ENCODE measurements at regions not wholly inside any gene's neighbourhood (a gene's known extent, or its start where the extent isn't known, plus 50 kb on each side); places are given as distances from the start of the nearest gene placed in this dataset.

DNA sequence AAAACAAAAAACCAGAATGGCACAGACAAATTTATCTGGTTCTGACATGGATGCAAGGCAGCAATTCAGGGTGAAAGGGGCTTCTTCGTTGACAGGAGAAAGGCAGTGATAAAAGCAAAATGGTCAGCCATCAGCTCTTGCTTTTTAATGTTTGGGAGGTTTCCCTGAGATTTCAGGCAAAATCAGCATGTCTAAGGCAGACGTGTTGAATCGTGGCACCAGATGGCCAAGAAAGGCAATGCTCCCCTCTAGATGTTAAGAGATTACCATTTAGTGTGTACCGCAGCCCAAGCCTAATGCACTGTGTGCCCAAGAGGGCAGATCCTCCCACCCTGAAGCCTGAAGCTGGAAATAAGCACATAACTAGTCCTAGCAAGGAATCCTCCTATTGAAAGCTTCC lies 88.8 kb upstream of the GALNT18 start:
- DNase-seq: no peak

DNA sequence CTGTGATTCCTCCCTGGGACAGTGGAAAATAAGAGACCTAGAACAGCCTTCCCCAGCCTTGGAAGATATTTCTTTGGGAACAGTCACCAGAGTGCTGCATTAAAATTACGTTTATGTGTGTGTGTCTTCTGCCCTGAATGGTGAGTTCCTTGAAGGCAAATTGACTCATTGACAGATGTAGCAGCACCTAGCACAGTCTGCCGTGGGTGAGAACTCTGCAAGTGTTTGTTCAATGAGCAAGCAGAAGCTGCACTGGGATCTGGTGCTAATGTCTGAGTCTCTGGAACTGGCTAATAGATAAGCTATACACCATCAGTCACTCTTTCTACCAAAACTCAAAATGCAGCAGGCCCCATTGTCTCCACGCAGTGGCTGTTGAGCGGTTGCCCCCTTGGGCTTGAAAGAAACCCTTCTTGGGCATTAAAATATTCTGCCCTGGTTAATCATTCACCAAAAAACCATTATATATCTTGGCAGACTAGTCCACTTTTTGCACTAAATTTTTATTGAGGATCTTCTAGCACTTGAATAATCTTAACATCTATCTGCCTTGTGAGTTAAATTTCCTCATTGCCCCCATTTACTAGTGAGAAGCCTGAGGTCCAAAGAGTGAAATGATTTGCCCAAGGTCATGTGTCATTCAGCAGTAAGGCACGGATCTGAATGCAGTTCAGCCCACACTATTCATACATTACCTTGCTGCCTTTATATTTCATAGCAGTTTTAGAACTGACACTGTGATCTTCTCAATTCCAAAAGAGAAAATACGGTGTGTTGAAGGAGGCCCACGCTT lies 87.8 kb upstream of the GALNT18 start:
- no peak for DNase-seq

DNA sequence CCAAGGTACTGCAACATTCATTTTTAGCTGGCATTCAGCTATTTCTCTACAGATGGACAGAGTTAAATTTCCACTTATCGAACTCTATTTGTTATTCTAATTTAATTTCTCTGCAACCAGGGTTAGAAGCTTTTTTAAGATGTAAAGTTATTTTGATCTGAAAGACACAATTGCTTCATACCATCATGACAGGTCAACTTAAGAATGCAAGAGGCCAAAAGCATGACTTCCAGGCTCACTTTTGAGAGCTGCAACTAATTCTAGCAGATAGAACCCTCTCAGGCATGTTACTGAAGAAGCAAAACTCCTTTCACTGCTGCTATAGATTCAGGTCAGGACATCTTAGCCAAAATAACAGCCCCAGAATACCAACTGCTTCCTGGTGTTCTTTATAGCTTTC lies 86.5 kb upstream of the GALNT18 start:
- no peak for DNase-seq

DNA sequence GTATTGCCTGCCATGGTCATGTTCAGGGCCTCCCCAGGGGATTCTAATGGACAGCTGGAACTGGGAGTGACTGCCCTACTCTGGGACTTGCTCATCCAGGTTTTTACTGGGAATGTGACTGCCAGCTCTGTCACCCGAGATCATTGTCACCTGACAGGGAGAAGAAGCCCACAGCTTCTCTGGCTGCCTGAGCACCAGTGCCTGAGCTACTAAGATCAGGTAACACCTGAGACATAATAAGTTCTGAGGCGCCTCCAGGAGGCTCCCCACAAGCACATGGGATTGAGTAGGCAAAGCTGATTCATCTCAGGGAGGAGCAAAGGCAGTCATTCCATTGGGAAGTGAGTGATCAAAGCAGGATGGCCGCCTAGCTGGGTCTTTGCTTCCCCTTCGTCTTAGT lies 84.2 kb upstream of the GALNT18 start:
- no peak for DNase-seq

DNA sequence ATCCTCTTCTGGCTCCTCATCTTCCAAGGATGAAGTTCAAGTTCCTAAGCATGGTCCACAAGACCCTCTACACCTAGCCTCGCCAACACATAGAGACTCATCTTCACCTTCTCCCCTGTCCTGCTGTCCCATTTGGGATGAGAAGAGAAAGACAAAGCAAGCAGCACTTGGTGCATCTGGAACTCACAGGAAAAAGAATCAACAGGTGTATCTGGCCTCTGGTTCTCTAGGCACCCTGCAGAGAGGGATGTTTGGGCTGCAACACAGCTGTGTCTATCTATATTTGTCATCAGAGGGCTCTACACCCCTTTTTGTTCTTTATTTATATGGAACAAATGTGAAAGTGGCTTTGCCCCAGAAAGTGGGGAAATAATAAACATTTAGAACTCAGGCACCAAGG lies 82.1 kb upstream of the GALNT18 start:
- no peak for DNase-seq

DNA sequence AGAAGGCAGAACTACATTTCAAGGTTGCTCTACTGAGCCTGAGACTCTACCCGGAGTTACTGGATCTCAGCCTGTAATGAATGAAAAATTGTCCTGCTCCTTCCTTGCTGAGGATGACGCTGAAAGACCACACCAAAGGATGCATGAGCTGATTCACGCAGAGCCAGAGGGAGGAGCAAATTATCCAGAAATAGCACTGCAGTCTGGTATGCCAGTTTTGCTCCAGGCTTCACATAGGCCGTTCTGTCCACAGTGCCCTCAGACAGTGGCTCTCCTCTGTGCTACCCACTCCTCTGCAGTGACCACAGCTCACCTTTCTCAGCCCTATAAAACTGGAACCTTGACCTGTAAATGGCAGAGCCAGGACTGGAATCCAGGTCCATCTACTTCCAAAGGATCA lies 79.3 kb upstream of the GALNT18 start:
- DNase-seq: no peak

DNA sequence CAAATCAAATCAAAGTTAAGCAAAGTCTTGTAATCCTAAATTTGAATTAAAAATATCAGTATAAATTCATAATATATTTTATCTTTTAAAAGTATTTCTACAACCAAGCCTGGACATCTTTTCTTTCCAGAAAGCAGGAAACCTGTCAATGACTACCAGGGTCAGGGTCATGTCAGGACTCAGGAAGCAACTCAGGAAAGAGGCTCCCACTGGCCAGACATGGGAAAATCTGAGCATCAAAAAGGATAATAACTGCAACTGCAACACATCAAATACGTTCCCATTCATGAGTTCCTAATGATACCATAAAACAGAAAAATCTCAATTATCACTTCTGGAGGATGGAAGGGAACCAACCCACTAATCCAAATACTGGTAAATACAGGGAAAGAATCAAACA lies 76.0 kb upstream of the GALNT18 start:
- DNase-seq: no peak

DNA sequence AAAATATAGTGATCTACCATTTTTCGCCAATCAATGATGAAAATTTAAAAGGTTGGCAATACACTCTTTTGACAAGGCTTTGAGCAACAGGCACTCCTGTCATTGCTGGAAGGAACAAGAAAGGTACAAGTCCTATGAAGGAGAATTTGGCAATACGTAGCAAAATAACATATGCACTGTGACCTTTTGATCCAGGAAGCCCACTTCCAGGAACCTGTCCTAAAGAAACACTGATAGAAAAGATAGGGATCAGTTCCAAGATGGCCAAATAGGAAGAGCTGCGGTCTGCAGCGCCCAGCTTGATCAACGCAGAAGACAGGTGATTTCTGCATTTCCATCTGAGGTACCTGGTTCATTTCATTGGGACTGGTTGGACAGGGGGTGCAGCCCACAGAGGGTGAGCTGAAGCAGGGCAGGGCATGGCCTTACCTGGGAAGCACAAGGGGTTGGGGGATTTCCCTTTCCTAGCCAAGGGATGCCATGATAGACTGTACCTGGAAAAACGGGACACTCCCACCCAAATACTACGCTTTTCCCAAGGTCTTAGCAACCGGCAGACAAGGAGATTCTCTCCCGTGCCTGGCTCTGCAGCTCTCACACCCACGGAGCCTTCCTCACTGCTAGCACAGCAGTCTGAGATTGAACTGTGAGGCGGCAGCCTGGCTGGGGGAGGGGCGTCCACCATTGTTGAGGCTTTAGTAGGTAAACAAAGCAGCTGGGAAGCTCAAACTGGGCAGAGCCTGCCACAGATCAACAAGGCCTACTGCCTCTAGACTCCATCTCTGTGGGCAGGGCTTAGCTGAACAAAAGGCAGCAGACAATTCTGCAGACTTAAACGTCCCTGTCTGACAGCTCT lies 69.7 kb upstream of the GALNT18 start:
- DNase-seq: no peak

DNA sequence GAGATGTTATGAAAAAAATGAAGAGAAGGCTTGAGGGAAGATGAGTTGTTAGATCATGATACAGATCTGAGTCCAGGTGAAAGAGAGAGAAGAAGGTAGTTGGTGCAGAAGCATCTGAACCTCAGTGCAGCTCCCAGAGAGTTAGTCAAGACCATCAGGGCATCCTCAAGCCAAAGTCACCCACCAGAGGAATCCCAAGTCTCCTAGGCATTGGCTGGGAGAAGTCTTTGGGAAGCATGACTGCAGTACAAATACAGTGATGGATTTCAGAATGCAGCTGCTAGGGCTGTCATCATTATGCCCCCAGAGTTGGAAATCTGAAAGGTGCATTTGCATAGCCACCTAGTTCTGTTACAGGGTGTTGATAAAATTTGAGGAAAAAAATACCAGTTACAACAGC lies 59.7 kb upstream of the GALNT18 start:
- no peak for DNase-seq

DNA sequence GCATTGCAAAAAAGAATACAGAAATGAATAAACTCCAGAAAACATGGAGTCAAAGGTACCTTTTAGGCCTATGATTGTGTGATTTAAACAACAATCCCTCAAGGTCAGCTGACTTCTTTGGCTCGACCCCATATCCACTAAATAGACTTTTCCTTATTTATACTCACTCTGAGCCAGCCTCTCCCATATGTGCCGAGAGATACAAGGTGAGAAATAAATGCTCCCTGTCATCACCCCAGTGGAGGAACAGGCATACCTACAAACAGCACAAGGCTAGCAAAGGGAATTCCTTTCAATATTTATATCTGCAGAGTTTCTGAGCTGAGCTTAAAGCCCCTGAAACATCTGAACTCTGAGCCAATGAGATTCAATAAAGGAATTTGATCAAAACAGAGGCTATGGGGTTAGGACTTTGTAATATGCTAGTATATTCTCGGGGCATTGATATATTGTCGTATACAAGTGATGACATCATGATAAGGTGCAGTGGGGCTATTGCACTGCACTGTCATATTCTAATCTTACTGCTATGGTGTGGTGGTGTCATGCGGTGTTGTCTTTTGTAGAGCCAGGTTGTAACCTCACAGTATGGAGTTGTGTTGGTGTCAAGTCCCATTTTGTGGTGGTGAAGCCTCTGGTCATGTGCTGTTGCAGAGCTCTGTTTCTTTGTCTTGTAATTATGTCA lies 56.0 kb upstream of the GALNT18 start:
- DNase-seq: no peak

DNA sequence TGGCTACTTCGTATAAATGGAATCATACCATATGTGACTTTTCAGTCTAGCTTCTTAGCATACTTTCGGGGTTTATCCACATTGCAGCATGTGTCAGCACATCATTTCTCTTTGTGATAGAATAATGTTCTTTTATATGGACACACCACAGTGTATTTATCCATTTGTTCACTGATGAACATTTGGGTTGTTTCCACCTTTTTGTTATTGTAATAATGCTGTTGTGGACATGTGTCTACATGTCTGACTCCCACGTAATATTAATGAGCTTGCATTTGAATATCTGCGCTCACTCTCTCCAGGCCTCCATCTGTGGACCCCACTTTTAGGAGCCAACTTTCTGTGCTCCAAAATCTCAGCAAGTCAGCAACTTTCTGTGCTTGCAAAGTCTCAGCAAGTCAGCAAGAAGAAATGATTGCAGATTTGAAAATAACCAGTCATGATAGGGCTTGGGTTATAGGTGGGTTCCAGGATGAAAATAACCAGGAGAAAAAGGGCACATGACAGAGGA lies 53.9 kb upstream of the GALNT18 start:
- no peak for DNase-seq

DNA sequence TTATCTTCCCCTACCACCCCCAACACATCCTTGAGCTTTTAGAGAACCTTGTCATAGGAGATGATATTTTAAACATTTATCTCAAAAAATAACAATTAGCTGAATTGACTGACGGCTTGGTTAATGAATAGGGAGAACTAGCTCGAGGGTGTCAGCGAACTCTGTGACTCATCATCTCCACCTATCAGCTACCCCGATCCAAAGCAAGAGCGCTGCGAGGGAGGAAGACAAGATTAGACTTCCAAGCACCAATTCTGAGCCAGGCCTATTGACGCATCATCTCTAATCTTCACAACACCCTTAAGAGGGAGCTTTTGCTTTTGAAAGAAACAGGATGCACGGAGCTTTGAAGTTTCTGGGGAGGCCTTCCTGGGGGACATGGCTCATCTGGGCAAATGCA lies 51.0 kb upstream of the GALNT18 start:
- no peak for DNase-seq

DNA sequence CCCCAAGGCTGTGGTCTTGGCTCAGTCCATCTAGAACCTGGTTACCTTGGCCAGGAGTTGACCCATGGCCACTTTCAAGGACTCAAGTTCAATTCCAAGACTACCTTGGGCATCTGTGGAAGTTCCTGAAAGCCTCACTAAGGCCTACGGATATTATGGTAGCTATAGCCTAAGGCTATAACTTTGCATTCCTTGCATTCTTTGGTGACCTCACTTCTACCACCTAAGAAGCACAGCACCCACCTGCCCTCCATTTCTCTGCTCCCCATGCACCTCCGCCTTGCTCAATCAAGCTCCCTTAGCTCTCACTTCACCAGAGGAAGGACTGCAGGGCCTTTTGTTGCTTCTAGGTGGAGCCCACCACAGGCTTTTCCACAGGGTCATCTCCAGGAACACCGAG lies 50.3 kb upstream of the GALNT18 start:
- no peak for DNase-seq

All from T-helper 1 cell (primary cell).